ENCODE measurements at regions not wholly inside any gene's neighbourhood (a gene's known extent, or its start where the extent isn't known, plus 50 kb on each side); places are given as distances from the start of the nearest gene placed in this dataset.

GRCh38 chr13:50334115-50334778, 319.0 kb downstream of the KCNRG start:
- Histone ChIP-seq H3K79me1 (ENCODE audit: insufficient read depth, low read depth, low read length, poor library complexity, severe bottlenecking) (no peaks in the 10 kb centered on the region), H2BK5ac (ENCODE audit: insufficient read length, low read length) (no peak overlapping the region), H3K9ac (ENCODE audit: extremely low read depth, insufficient read length, low read length) (no peak overlapping the region), H3K14ac (ENCODE audit: insufficient read depth, low read length) (no peak overlapping the region), H4K20me1 (ENCODE audit: control insufficient read depth, insufficient read depth, insufficient read length) (no peaks in the 10 kb centered on the region), H3K23me2 (ENCODE audit: insufficient read length, low read depth, low read length, poor library complexity, severe bottlenecking) (no peaks in the 10 kb centered on the region), H3K4me2 (ENCODE audit: insufficient read depth, insufficient read length, low read length) (no peak overlapping the region), H3K4ac (ENCODE audit: low read depth, low read length) (no peak overlapping the region), H4K8ac (replicated peaks; ENCODE audit: insufficient read length, low read depth, low read length) (no peak overlapping the region), H3K23ac (ENCODE audit: insufficient read length, low read depth, low read length) (no peak overlapping the region), H3T11ph (ENCODE audit: low read length) (no peak overlapping the region), H3K56ac (ENCODE audit: insufficient read length, low read depth, low read length) (no peak overlapping the region), H2BK15ac (ENCODE audit: low read depth, low read length) (no peak overlapping the region), H3K27me3 (ENCODE audit: insufficient read depth, low read length) (no peaks in the 10 kb centered on the region), H3K18ac (ENCODE audit: insufficient read length, low read depth, low read length) (no peak overlapping the region), H4K5ac (ENCODE audit: insufficient read length, low read depth, low read length) (no peak overlapping the region), H3K9me3 (ENCODE audit: control insufficient read depth, low read depth, low read length) (no peaks in the 10 kb centered on the region), H2BK120ac (ENCODE audit: low read depth, low read length, poor library complexity, severe bottlenecking) (no peak overlapping the region), H2BK20ac (ENCODE audit: low read depth, low read length, poor library complexity, severe bottlenecking) (no peak overlapping the region), H3K4me1 (ENCODE audit: insufficient read depth, low read length) (no peaks in the 10 kb centered on the region), H2AK5ac (ENCODE audit: insufficient read length, low read length) (no peak overlapping the region), H3K27ac (ENCODE audit: insufficient read length, low read depth, low read length) (no peak overlapping the region), H2BK12ac (ENCODE audit: insufficient read length, low read depth, low read length) (no peak overlapping the region), H4K91ac (ENCODE audit: insufficient read length, low read depth, low read length) (no peak overlapping the region), H2AFZ (ENCODE audit: low read length) (no peak overlapping the region), H3K79me2 (ENCODE audit: insufficient read depth, low read length) (no peaks in the 10 kb centered on the region)
- peaks cover 2% of the 10 kb centered on the region; the same call in 1 of the 2 replicates for H3K27me3 Mint-ChIP-seq (ENCODE audit: low read depth)
- no peak overlapping the region for H3K27ac Mint-ChIP-seq
- WGBS (ENCODE audit: extremely low coverage, insufficient read length, low lambda C conversion rate) = no CpG with 5 or more reads among the region's 9 CpGs
- TF ChIP-seq CTCF (conservative IDR thresholded peaks at IDR 0.05) = no peak
- H3K9me3 Mint-ChIP-seq = no peaks in the 10 kb centered on the region
- DNase-seq = no peak
- H3K4me1 Mint-ChIP-seq = peaks cover 9 to 10% of the 10 kb centered on the region in 2 experiments
- no peak overlapping the region for H3K4me3 Mint-ChIP-seq
- H3K36me3 Mint-ChIP-seq (ENCODE audit: insufficient read depth in 1 of 3, low read depth in 3 of 3) = no peaks in the 10 kb centered on the region

Measured in H9 (cell line).